HFF-Myc (cell line): ENCODE measurements at regions not wholly inside any gene's neighbourhood (a gene's known extent, or its start where the extent isn't known, plus 50 kb on each side); places are given as distances from the start of the nearest gene placed in this dataset.

Experiments used
- DNase-seq: peaks from one replicate; pipeline ENCODE4 v3.0.0-alpha.2; 2011; ENCODE audit warnings: low read depth; ENCODE audit errors: extremely low read depth
- H3K4me3 ChIP-seq: replicated peaks from 2 replicates; pipeline ENCODE4 v1.5.1; 2011; ENCODE audit warnings: low read depth, mild to moderate bottlenecking, control low read depth, low read length
- TF ChIP-seq, protein P1 (sequence below): IDR thresholded peaks from 2 replicates; pipeline ENCODE4 v1.5.1; 2012; ENCODE audit warnings: mild to moderate bottlenecking, low read depth, low read length, control low read depth; ENCODE audit errors: missing control alignments

GRCh38 chr5:57693488-57694305, 211.1 kb upstream of the ACTBL2 start:
- no peak overlapping the region for H3K4me3 ChIP-seq
- TF ChIP-seq, protein P1, sequence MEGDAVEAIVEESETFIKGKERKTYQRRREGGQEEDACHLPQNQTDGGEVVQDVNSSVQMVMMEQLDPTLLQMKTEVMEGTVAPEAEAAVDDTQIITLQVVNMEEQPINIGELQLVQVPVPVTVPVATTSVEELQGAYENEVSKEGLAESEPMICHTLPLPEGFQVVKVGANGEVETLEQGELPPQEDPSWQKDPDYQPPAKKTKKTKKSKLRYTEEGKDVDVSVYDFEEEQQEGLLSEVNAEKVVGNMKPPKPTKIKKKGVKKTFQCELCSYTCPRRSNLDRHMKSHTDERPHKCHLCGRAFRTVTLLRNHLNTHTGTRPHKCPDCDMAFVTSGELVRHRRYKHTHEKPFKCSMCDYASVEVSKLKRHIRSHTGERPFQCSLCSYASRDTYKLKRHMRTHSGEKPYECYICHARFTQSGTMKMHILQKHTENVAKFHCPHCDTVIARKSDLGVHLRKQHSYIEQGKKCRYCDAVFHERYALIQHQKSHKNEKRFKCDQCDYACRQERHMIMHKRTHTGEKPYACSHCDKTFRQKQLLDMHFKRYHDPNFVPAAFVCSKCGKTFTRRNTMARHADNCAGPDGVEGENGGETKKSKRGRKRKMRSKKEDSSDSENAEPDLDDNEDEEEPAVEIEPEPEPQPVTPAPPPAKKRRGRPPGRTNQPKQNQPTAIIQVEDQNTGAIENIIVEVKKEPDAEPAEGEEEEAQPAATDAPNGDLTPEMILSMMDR, result no peak
- no peak for DNase-seq

DNA sequence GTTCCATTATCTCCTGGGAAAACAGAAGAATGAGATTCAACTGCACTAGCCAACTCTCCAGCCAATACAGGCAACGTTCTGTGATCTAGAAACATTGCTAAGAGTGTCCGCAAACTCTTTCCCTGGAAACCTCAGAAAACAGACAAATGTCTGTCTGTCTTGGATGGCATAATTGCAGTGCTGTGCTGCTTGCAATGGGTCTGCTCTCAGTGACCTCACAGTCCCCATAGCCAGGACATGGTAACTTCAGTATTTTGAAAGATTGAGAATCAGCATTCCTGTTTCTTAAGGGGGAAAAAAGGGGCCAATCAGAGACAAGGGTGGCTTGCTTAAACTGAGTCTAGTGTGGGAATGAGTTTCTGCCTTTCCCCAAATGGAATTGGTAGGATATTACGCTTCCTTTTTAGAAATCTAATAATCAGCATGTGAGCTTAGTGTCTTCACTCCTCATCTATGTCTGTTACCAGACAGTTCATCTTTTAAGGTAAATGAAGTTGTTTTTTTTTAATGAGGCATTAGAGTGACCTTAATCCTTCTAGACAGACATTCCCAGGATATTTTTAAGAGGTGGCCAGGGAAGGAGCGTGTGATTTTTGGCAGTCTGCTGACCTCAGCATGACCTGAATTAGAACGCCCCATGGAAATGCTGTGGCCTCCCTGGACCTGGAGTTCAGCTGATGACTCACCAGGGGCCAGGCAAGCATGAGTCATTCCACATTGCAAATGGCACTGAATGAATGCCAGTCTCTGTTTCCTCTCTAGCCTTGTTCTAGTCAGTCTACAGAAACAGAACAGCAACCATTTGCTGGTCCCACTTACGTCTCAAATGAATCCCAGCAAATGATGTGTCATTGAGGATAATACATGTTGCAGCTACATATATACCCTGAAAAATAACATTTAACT, 210.2 kb upstream of the ACTBL2 start:
- peak; percentile 87 for DNase-seq
- H3K4me3 ChIP-seq, result no peak overlapping the region
- TF ChIP-seq, protein P1, result no peak

DNA sequence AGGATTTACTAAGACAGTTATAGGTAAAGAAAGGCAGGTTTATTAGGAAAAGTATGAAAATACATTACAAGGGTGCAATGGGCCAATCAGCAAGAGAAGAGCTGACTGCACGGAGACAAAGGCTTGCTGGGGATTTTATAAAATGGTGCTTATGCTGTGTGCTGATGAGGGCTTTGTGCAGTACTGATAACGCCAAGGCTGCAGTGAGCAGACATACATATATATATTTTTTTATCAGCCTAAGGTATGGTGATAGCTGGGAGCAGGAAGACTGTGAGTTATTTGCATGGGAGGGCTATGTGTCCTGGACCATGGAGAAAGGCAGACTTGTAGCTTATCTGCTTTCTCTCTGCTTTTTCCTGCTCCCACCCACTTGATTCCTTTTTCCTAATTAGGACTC, 208.1 kb upstream of the ACTBL2 start:
- no peak for DNase-seq
- TF ChIP-seq, protein P1, result no peak
- H3K4me3 ChIP-seq, result no peak overlapping the region

DNA sequence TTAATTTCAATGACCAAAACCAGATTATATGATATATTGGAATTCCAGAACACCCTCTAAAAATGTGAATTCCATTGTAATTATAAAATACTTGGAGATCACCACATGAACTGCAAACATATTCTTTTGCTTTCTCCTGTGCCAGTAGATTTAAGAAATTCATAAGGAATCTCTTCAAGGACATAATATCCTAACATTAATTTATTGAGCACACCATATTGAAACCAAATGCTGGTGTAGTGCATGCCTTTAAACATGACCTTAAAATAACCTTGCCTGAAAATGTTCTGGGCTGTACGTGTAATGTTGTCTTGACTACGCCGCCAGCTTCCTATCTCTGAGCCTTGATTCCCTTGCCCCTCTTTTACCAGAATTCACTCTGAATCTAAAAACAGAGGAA, 205.0 kb upstream of the ACTBL2 start:
- no peak for DNase-seq
- TF ChIP-seq, protein P1, result no peak
- no peak overlapping the region for H3K4me3 ChIP-seq

DNA sequence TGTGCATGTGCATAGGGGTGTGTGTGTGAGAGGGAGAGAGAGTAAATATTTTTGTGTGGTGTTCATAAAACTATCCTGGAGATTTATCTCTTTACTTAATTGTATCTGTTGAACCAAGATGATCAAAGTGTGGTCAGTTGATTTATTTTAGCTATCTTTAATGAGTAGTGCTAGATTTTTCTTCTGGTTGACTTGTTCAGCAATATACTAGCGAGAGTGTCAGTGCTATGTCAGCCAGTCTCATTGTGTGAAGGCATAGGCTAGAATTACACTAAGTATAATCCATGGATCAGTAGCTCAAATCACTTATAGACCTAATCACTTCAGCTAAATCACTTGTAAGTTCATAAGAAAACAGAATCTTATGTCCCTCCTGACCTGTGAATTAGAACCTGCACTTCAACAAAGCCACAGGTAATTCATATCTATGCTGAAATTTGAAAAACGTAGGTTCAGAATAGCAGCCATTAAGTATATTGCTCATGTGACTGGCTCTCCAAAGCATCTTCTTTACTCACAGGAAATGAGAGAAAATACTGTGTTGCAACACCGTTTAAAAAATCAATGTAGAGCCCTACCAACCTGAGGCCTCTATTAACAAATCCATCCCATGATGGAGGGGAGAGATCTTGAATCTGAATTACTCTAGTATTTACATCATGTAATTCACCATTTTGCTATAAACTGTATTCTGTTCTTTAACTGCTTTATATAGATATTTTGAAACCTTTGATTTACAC, 203.1 kb upstream of the ACTBL2 start:
- H3K4me3 ChIP-seq, result no peak overlapping the region
- TF ChIP-seq, protein P1, result no peak
- no peak for DNase-seq

DNA sequence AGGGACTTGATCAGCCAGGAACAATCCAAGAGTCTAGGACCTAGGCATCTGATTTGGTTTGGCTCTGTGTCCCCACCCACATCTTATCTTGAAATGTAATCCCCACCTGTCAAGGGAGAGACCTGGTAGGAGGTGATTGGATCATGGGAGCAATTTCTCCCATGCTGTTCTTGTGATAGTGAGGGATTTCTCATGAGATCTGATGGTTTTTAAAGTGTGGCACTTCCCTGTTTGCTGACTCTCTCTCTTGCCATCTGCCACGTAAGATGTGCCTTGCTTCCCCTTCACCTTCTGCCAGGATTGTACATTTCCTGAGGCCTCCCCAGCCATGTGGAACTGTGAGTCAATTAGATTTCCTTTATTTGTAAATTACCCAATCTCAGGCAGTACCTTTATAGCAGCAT, 201.7 kb upstream of the ACTBL2 start:
- TF ChIP-seq, protein P1, result no peak
- no peak for DNase-seq
- H3K4me3 ChIP-seq, result no peak overlapping the region
